Right renal pelvis (tissue), 4 donors: ENCODE measurements at regions not wholly inside any gene's neighbourhood (a gene's known extent, or its start where the extent isn't known, plus 50 kb on each side); places are given as distances from the start of the nearest gene placed in this dataset.

Experiments
- DNase-seq, 4 donors: peaks; one replicate each; pipeline ENCODE4 v3.0.0-alpha.2; 2013; ENCODE audit warnings: low read depth in 4 of 4, low spot score in 3 of 4, missing footprints in 1 of 4

DNA sequence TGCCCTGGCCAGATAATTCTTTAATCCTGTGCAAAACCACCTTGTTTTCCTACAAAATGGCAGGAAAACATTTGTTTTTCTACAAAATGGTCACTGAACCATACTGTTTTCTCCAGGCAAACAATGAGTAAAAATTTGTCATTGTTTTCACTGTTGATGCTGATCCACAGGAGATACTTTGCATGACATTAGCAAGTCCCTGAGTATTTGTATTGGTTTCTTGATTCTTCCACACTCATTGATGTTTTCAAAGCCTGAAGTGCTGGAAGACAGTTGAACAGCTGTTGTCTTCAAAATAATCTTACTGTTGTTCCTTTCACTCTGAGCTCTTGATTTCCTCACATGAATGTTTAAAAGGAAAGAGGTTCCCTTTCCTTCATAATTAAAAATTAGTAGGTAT is 123.1 kb upstream of the HTR2A start:
- no peak for DNase-seq

- DNase-seq = no peak
Measured at GRCh38 chr13:47017476-47017875, 120.6 kb upstream of the HTR2A start.

GRCh38 chr13:47008318-47008717 is 111.5 kb upstream of the HTR2A start:
- DNase-seq = no peak

- DNase-seq = no peak
Measured at GRCh38 chr13:47005756-47006414, 109.0 kb upstream of the HTR2A start.

- no peak for DNase-seq
Measured at GRCh38 chr13:47004540-47004939, 107.7 kb upstream of the HTR2A start.

DNA sequence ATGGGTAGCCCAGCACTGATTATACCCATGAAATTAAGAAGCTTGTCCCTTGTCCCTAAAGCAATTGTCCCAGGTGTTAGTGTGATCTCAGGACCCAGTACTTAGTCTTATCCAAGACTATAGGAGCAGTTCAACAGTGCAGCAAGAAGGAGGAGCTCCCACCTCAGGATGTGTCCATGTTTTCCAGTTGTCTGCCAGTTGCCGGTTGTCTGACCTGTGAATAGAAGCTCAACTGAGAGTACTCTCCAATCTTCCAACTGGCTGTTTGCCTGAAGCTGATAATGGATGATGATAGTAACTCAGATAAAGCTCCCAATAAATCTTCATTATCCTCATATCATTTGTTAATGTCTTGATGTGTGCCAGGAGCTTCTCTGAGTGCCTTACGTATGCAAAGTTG is 107.2 kb upstream of the HTR2A start:
- no peak for DNase-seq

DNA sequence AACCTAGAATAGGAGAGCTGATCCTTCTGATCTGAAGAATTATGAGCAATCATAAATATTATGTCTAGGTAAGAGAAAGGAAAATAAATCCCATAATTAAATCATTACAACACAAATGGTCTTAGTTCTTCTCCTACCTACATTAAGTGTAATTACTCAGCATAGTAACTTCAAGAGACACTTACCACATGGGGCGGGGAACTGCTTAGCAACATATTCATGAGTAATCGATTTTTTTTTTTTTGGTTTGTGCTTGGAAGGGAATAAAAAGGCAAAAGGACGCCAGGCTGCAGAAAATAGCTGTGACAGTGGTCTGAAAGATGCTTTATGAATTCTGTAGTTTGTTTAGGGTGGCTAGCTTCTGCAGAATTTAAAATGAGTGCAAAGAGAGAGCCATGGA is 103.3 kb upstream of the HTR2A start:
- no peak for DNase-seq

- DNase-seq = no peak
Measured at GRCh38 chr13:46996316-46997030, 99.6 kb upstream of the HTR2A start.

DNA sequence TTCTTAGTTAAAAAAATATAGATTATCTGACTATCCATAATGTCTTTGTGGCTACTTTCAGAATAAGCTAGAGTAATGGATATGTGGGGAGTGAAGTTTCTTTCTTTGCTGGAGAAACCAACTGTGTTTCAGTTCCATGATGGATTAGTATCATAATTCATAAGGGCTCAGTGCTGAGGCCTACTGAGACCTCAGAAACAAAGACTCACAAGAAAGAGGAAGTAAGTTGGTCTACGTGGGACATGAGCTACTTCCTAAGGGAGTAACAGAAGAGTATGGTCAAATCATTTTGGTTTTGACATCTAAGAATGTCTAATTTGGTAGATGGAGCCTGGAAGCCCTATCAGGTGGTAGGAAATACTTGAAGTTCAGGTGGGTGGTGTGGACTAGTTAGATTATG is 99.0 kb upstream of the HTR2A start:
- DNase-seq = no peak

DNA sequence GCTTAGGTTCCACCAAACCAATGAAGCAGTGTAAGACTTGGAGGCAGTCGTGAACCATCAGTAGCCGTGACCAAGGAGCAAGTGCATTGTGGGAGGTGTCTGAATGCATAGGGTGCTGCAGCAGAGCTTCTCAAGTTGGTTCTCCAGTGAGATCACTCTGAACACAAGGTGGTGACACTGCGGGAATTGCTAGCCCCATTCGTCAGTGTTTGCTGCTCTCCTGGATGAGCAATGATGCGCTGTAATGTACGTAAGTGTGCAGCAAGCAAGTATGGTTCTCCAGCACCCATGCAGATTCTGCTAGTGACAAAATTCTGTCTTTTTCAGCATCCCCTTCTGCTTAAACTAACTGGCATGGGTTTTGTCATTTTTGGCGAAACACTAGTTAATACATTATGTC is 97.6 kb upstream of the HTR2A start:
- no peak for DNase-seq

GRCh38 chr13:46992383-46992952 is 95.6 kb upstream of the HTR2A start:
- no peak for DNase-seq

DNA sequence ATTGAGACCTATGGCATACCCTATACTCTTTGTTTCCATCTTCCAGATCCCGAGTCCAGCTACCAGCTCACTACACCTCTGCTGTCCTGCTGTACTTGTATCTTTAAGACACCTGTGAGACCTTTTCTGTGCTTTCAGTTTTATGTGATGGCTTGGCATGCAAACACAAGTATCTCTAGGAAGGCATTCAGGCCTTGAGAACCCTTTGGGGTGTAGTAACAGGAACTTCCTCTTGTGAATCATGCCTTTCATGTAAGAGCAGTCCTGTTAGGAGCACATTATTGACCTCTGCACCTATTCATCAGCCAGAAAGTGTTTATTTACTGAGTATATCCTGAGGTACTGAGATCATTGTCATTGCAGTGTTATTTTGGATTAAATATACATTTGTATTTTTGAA is 87.0 kb upstream of the HTR2A start:
- no peak for DNase-seq

GRCh38 chr13:46982856-46983582 is 86.2 kb upstream of the HTR2A start:
- DNase-seq = no peak

GRCh38 chr13:46975173-46975572 is 78.3 kb upstream of the HTR2A start:
- DNase-seq = no peak

GRCh38 chr13:46968450-46968849 is 71.6 kb upstream of the HTR2A start:
- DNase-seq = no peak

GRCh38 chr13:46964789-46965527 is 68.1 kb upstream of the HTR2A start:
- no peak for DNase-seq

- DNase-seq = no peak
Measured at GRCh38 chr13:46963904-46964303, 67.1 kb upstream of the HTR2A start.

DNA sequence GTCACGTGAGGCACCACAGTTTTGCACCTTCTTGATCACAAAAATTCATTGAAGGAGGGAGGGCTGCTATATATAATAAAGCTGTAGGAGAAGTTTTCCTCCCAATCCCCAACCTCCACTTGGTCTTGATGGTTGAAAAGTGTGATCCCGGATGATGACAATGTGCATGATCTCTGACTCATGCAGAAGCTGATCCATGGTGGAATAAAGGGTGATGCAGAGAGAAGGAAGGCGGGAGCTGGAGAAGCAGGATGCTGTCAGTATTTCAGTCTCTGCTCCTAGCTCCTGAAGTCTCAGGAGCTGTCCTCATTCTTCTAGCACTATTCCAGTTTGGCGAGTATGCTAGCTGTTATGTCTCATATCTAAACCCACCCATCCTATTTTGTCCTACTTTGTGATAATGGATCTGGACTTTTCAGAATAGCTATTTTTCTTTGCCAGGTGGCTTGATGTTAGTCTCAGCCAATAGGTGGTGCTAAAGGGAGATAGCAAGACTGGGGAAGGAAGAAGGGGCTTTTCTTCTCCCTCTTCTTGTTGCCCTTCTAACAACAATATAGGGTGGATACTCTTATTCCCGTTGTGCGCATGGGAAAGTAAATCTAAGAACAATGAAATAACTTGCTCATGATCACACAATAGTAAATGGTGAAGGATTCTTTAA is 65.6 kb upstream of the HTR2A start:
- DNase-seq = no peak

DNA sequence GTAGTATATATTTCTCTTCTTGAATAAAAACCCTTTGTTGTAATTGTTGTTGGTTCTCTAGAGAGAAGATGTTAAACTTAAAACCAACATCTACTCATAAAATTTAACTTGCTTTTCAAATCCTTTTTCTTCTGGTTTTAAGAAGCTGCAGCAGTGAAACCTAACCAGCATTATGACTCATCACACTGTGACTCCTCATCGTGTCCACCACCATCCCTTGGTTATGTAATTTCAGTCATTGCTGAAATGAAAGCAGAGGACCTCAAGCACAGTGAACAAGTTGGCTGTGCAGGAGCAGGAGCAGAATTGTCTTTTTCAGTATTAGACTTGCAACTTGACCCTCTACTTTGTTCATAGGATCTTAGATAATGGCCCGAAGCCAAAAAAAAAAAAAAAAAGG is 64.9 kb upstream of the HTR2A start:
- DNase-seq = no peak

DNA sequence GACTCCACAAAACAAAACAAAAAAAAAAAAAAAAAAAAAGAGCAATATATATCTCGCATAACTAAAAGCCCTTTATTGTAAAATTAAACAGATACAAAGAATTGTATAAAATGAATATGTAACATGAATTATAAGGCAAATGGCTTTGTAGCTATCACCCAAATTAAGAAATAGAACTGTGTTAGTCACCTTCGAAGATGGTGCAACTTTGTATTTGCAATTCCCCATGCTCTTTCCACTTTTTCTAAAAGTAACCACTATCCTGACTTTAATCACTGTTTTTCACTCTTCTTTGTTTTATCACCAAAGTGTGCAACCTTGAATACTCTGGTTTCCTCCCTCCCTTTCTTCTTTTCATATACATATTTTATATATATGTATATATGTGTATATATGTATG is 57.1 kb upstream of the HTR2A start:
- DNase-seq = no peak
